ENCODE measurements at regions not wholly inside any gene's neighbourhood (a gene's known extent, or its start where the extent isn't known, plus 50 kb on each side); places are given as distances from the start of the nearest gene placed in this dataset.
"Not testable (repeated sequence)": the region's sequence is repeated elsewhere in the genome, so short reads cannot be mapped to it uniquely, and the experiment has no call there.

GRCh38 chr17:71801301-71801700, 319.5 kb upstream of the SOX9 start:
- no peaks in the 10 kb centered on the region for H3K36me3 ChIP-seq (ENCODE audit: control insufficient read depth, insufficient read depth, low read length)
- DNase-seq (ENCODE audit: extremely low read depth, insufficient read length): no peak
- TF ChIP-seq, protein P1, sequence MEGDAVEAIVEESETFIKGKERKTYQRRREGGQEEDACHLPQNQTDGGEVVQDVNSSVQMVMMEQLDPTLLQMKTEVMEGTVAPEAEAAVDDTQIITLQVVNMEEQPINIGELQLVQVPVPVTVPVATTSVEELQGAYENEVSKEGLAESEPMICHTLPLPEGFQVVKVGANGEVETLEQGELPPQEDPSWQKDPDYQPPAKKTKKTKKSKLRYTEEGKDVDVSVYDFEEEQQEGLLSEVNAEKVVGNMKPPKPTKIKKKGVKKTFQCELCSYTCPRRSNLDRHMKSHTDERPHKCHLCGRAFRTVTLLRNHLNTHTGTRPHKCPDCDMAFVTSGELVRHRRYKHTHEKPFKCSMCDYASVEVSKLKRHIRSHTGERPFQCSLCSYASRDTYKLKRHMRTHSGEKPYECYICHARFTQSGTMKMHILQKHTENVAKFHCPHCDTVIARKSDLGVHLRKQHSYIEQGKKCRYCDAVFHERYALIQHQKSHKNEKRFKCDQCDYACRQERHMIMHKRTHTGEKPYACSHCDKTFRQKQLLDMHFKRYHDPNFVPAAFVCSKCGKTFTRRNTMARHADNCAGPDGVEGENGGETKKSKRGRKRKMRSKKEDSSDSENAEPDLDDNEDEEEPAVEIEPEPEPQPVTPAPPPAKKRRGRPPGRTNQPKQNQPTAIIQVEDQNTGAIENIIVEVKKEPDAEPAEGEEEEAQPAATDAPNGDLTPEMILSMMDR (IDR thresholded peaks at IDR 0.05; ENCODE audit: insufficient read depth, low read length, poor library complexity, severe bottlenecking): no peak
- no peaks in the 10 kb centered on the region; the same call in 1 of the 2 replicates for H3K27me3 ChIP-seq (replicated peaks; ENCODE audit: control insufficient read depth, insufficient read depth, low read length)
- H3K4me3 ChIP-seq (replicated peaks; ENCODE audit: low read depth, low read length): no peak overlapping the region

- TF ChIP-seq, protein P1 (IDR thresholded peaks at IDR 0.05; ENCODE audit: insufficient read depth, low read length, poor library complexity, severe bottlenecking): no peak
- no peak for DNase-seq (ENCODE audit: extremely low read depth, insufficient read length)
- H3K4me3 ChIP-seq (replicated peaks; ENCODE audit: low read depth, low read length): no peak overlapping the region
- H3K36me3 ChIP-seq (ENCODE audit: control insufficient read depth, insufficient read depth, low read length): no peaks in the 10 kb centered on the region
- no peaks in the 10 kb centered on the region for H3K27me3 ChIP-seq (replicated peaks; ENCODE audit: control insufficient read depth, insufficient read depth, low read length)
Measured at GRCh38 chr17:71802663-71803062, 318.2 kb upstream of the SOX9 start.

DNA sequence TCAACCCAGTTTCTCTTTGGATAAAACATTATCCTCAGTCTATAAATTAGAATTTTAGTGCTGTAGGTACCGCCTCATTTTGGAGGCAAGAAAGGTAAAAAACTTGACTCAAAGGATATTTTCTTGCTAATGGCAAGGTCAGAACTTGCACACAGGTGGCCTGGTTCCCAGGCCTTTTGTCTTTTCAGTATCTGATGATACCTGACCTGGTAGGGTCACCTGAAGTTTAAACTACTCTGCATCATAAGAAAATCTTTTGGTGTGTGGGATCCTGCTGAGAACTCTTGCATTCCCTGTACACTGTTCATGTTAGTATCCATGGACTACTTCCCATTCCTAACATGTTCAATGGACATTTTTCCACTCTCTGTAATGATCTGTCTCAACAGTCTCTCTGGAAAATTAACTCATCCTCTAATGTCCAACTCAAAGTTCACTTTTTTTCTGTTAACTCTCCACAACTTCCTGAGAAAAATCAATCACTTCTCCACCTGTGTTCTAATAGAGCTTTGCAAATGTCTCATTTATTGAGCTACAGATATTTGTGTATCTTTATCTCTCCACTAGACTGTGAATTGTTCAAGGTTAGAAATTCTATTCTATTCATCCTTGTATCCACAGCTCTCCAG, 317.1 kb upstream of the SOX9 start:
- Histone ChIP-seq H3K36me3 (ENCODE audit: control insufficient read depth, insufficient read depth, low read length) (no peaks in the 10 kb centered on the region), H3K4me3 (replicated peaks; ENCODE audit: low read depth, low read length) (no peak overlapping the region), H3K27me3 (replicated peaks; ENCODE audit: control insufficient read depth, insufficient read depth, low read length) (no peaks in the 10 kb centered on the region)
- no peak for DNase-seq (ENCODE audit: extremely low read depth, insufficient read length)
- TF ChIP-seq, protein P1 (IDR thresholded peaks at IDR 0.05; ENCODE audit: insufficient read depth, low read length, poor library complexity, severe bottlenecking): no peak

DNA sequence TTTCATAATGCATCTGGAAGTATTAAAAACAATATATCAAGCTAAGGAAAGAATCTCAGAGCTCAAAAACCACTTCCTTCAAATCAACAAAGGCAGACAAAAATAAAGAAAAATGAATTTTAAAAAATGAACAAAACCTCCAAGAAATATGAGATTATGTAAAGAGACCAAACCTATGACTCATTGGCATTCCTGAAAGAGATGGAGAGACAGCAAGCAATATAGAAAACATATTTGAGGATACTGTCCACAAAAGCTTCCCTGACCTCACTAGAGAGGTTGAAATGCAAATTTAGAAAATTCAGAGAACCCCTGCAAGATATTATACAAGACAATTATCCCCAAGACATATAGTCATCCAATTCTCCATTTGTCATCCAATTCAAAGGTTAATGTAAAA, 311.3 kb upstream of the SOX9 start:
- Histone ChIP-seq H3K4me3 (replicated peaks; ENCODE audit: low read depth, low read length) (no peak overlapping the region), H3K27me3 (replicated peaks; ENCODE audit: control insufficient read depth, insufficient read depth, low read length) (no peaks in the 10 kb centered on the region), H3K36me3 (ENCODE audit: control insufficient read depth, insufficient read depth, low read length) (no peaks in the 10 kb centered on the region)
- TF ChIP-seq, protein P1 (IDR thresholded peaks at IDR 0.05; ENCODE audit: insufficient read depth, low read length, poor library complexity, severe bottlenecking): no peak
- no peak for DNase-seq (ENCODE audit: extremely low read depth, insufficient read length)

DNA sequence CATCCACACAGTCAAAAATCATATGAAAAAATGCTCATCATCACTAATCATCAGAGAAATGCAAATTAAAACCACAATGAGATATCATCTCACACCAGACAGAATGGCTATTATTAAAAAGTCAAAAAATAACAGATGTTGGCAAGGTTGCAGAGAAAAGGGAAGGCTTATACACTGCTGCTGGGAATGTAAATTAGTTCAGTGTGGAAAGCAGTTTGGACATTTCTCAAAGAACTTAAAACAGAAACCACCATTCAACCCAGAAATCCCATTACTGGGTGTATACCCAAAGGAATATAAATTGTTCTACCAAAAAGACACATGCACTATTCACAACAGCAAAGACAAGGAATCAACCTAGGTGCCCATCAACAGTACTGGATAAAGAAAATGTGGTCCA, 307.0 kb upstream of the SOX9 start:
- not testable (repeated sequence) for DNase-seq (ENCODE audit: extremely low read depth, insufficient read length); H3K4me3 ChIP-seq (replicated peaks; ENCODE audit: low read depth, low read length); H3K27me3 ChIP-seq (replicated peaks; ENCODE audit: control insufficient read depth, insufficient read depth, low read length); H3K36me3 ChIP-seq (ENCODE audit: control insufficient read depth, insufficient read depth, low read length)

DNA sequence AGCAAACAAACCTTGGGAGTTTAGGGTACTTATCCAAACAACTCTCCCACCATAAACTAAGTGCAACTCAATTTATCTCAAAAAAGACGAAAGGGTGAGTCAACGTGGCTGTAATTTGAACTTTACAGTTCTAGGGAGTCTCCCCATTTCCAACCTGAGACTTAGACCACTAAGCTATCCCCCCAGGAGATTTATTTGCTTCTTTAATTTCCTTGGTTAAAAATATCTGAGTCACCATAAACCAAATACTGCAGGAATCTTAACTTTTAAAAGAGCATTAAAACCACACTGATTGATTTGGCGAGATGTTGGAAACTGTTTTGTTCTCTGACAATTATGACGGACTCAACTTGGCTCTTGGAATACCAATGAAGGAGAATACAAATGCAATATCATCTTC, 299.3 kb upstream of the SOX9 start:
- TF ChIP-seq, protein P1 (IDR thresholded peaks at IDR 0.05; ENCODE audit: insufficient read depth, low read length, poor library complexity, severe bottlenecking): no peak
- no peak for DNase-seq (ENCODE audit: extremely low read depth, insufficient read length)
- Histone ChIP-seq H3K4me3 (replicated peaks; ENCODE audit: low read depth, low read length) (no peak overlapping the region), H3K36me3 (ENCODE audit: control insufficient read depth, insufficient read depth, low read length) (no peaks in the 10 kb centered on the region), H3K27me3 (replicated peaks; ENCODE audit: control insufficient read depth, insufficient read depth, low read length) (no peaks in the 10 kb centered on the region)

All from GM06990 (cell line).